Hepatocyte (in vitro differentiated cells): ENCODE measurements at regions not wholly inside any gene's neighbourhood (a gene's known extent, or its start where the extent isn't known, plus 50 kb on each side); places are given as distances from the start of the nearest gene placed in this dataset.

ENCODE experiments used
- EZH2 ChIP-seq: fragments of 200-600 bp; sonication (generic); IDR thresholded peaks from 2 replicates; pipeline ENCODE4 v1.6.1; 2016; ENCODE audit warnings: antibody characterized with exemption, mild to moderate bottlenecking, borderline replicate concordance
- EZH2phosphoT487 ChIP-seq: fragments of 200-600 bp; sonication (generic); IDR thresholded peaks from one replicate; pipeline ENCODE4 v1.6.1; 2018; ENCODE audit warnings: antibody characterized with exemption, mild to moderate bottlenecking, low read depth, moderate library complexity; ENCODE audit not compliant: unreplicated experiment, severe bottlenecking
- TF ChIP-seq, protein P1 (sequence below): fragments of 200-600 bp; sonication (generic); IDR thresholded peaks from 2 replicates; pipeline ENCODE4 v1.5.1; 2016; ENCODE audit warnings: antibody characterized with exemption, mild to moderate bottlenecking; ENCODE audit not compliant: poor library complexity

DNA sequence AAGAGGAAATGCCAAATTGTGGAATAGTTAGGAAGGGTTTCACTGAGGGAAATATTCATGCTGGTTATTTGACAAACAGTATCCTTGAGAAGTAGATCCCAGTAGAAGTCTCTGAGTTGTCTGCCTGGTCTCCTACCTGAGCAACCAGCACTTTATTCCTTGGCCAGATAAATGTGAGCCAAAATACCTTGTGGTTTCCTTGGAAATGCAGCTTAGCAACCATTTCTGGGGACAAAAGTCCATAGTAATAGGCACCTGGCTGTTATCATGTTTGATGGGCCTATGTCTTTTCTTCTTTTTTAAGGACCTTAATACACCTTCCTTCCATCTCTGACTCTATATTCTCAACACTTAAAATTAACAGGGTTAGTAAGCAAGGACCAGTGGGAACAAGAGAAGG, 217.1 kb upstream of the MARCKS start:
- TF ChIP-seq EZH2, result no peak
- TF ChIP-seq, protein P1, sequence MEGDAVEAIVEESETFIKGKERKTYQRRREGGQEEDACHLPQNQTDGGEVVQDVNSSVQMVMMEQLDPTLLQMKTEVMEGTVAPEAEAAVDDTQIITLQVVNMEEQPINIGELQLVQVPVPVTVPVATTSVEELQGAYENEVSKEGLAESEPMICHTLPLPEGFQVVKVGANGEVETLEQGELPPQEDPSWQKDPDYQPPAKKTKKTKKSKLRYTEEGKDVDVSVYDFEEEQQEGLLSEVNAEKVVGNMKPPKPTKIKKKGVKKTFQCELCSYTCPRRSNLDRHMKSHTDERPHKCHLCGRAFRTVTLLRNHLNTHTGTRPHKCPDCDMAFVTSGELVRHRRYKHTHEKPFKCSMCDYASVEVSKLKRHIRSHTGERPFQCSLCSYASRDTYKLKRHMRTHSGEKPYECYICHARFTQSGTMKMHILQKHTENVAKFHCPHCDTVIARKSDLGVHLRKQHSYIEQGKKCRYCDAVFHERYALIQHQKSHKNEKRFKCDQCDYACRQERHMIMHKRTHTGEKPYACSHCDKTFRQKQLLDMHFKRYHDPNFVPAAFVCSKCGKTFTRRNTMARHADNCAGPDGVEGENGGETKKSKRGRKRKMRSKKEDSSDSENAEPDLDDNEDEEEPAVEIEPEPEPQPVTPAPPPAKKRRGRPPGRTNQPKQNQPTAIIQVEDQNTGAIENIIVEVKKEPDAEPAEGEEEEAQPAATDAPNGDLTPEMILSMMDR, result no peak
- TF ChIP-seq EZH2phosphoT487, result no peak
